ENCODE measurements at regions not wholly inside any gene's neighbourhood (a gene's known extent, or its start where the extent isn't known, plus 50 kb on each side); places are given as distances from the start of the nearest gene placed in this dataset.

GRCh38 chr3:146814601-146815315 is 209.6 kb upstream of the PLSCR5 start:
- TF ChIP-seq EZH2phosphoT487 (IDR thresholded peaks at IDR 0.05; ENCODE audit: borderline replicate concordance, low read depth, low read length) (no peak), CTCF (conservative IDR thresholded peaks at IDR 0.05; ENCODE audit: low read length) (no peak)
- Histone ChIP-seq H3K4me2 (ENCODE audit: low read length) (no peak overlapping the region), H3K9me2 (ENCODE audit: insufficient read depth, low read length) (no peaks in the 10 kb centered on the region), H3K79me2 (ENCODE audit: insufficient read depth, low read depth, low read length) (no peaks in the 10 kb centered on the region), H3K4me1 (ENCODE audit: insufficient read depth, low read length, poor library complexity, severe bottlenecking) (no peaks in the 10 kb centered on the region), H3K27ac (ENCODE audit: low read depth, low read length, poor library complexity, severe bottlenecking) (no peak overlapping the region), H3K9me3 (ENCODE audit: low read length) (no peaks in the 10 kb centered on the region), H2AFZ (ENCODE audit: low read length) (no peak overlapping the region), H4K20me1 (ENCODE audit: insufficient read depth, low read length) (no peaks in the 10 kb centered on the region), H3K4me3 (ENCODE audit: low read depth, low read length, poor library complexity, severe bottlenecking) (no peak overlapping the region), H3K36me3 (ENCODE audit: insufficient read depth, low read length) (no peaks in the 10 kb centered on the region)
- CTCF ChIA-PET (ENCODE audit: unreplicated experiment): no interaction called here
- BruUV-seq (replicated peaks): no TSS peak
- intact Hi-C loops (cut with micrococcal nuclease; ENCODE audit: unreplicated experiment): no loop called here
- no peak for DNase-seq (ENCODE audit: low spot score)
- POLR2A ChIA-PET: interaction anchor here (0.6 kb wide), 1 partner anchor 1866 kb away, joined by 3 read pairs; no protein-coding TSS in a partner anchor

GRCh38 chr3:146813496-146813895 is 208.3 kb upstream of the PLSCR5 start:
- intact Hi-C loops (cut with micrococcal nuclease; ENCODE audit: unreplicated experiment): no loop called here
- Histone ChIP-seq H4K20me1 (ENCODE audit: insufficient read depth, low read length) (no peaks in the 10 kb centered on the region), H3K79me2 (ENCODE audit: insufficient read depth, low read depth, low read length) (no peaks in the 10 kb centered on the region), H3K27ac (ENCODE audit: low read depth, low read length, poor library complexity, severe bottlenecking) (no peak overlapping the region), H3K9me2 (ENCODE audit: insufficient read depth, low read length) (no peaks in the 10 kb centered on the region), H3K9me3 (ENCODE audit: low read length) (no peaks in the 10 kb centered on the region), H3K36me3 (ENCODE audit: insufficient read depth, low read length) (no peaks in the 10 kb centered on the region), H3K4me2 (ENCODE audit: low read length) (no peak overlapping the region), H2AFZ (ENCODE audit: low read length) (no peak overlapping the region), H3K4me3 (ENCODE audit: low read depth, low read length, poor library complexity, severe bottlenecking) (no peak overlapping the region), H3K4me1 (ENCODE audit: insufficient read depth, low read length, poor library complexity, severe bottlenecking) (no peaks in the 10 kb centered on the region)
- CTCF ChIA-PET (ENCODE audit: unreplicated experiment): no interaction called here
- no peak for TF ChIP-seq EZH2phosphoT487 (IDR thresholded peaks at IDR 0.05; ENCODE audit: borderline replicate concordance, low read depth, low read length)
- no peak for TF ChIP-seq CTCF (conservative IDR thresholded peaks at IDR 0.05; ENCODE audit: low read length)
- POLR2A ChIA-PET: interaction anchor here (1.3 kb wide), 1 partner anchor 10 kb away, joined by 4 read pairs; no protein-coding TSS in a partner anchor
- BruUV-seq (replicated peaks): no TSS peak
- DNase-seq (ENCODE audit: low spot score): no peak

- ChIA-PET CTCF (ENCODE audit: unreplicated experiment) (no interaction called here), POLR2A (no interaction called here)
- no peak overlapping the region for H2AFZ ChIP-seq (ENCODE audit: low read length)
- no peaks in the 10 kb centered on the region for H3K36me3 ChIP-seq (ENCODE audit: insufficient read depth, low read length)
- BruUV-seq (replicated peaks): no TSS peak
- TF ChIP-seq CTCF (conservative IDR thresholded peaks at IDR 0.05; ENCODE audit: low read length) (no peak), EZH2phosphoT487 (IDR thresholded peaks at IDR 0.05; ENCODE audit: borderline replicate concordance, low read depth, low read length) (no peak)
- H3K79me2 ChIP-seq (ENCODE audit: insufficient read depth, low read depth, low read length): no peaks in the 10 kb centered on the region
- DNase-seq (ENCODE audit: low spot score): no peak
- H3K9me3 ChIP-seq (ENCODE audit: low read length): no peaks in the 10 kb centered on the region
- H3K27ac ChIP-seq (ENCODE audit: low read depth, low read length, poor library complexity, severe bottlenecking): no peak overlapping the region
- no peak overlapping the region for H3K4me2 ChIP-seq (ENCODE audit: low read length)
- no peaks in the 10 kb centered on the region for H3K4me1 ChIP-seq (ENCODE audit: insufficient read depth, low read length, poor library complexity, severe bottlenecking)
- intact Hi-C loops (cut with micrococcal nuclease; ENCODE audit: unreplicated experiment): no loop called here
- H3K9me2 ChIP-seq (ENCODE audit: insufficient read depth, low read length): no peaks in the 10 kb centered on the region
- H4K20me1 ChIP-seq (ENCODE audit: insufficient read depth, low read length): no peaks in the 10 kb centered on the region
- no peak overlapping the region for H3K4me3 ChIP-seq (ENCODE audit: low read depth, low read length, poor library complexity, severe bottlenecking)
Observed at GRCh38 chr3:146803745-146804144, 198.6 kb upstream of the PLSCR5 start.

Measured in OCI-LY7 (cell line).